Caco-2 (cell line): ENCODE measurements at regions not wholly inside any gene's neighbourhood (a gene's known extent, or its start where the extent isn't known, plus 50 kb on each side); places are given as distances from the start of the nearest gene placed in this dataset.

Experiments
- BruUV-seq: library from RNA; stranded (reverse); fragments of 400-500 nt; replicated peaks from 2 replicates; lab custom pipeline; 2021; lab: Mats Ljungman, UMichigan
- CTCF ChIA-PET: fragments of 300-600 bp; sonication (Branson Sonifier 250); formaldehyde crosslinking; loops from one replicate; lab custom pipeline; 2022; ENCODE audit warnings: antibody characterized with exemption; lab: Charles Lee
- POLR2A ChIA-PET: fragments of 300-600 bp; sonication (Branson Sonifier 250); formaldehyde crosslinking; loops from one replicate; lab custom pipeline; 2022; ENCODE audit warnings: antibody characterized with exemption; lab: Charles Lee
- DNase-seq, 2 experiments: peaks; one replicate each; pipeline versions ENCODE4 v3.0.0 to v3.0.0-alpha.2; 2020 to 2022
- H3K27me3 ChIP-seq: replicated peaks from 2 replicates; pipeline ENCODE4 v1.6.0; 2011; ENCODE audit warnings: low read length; ENCODE audit not compliant: control insufficient read depth, insufficient read depth
- H3K36me3 ChIP-seq: 2 replicates; pipeline ENCODE4 v1.5.1; 2011; ENCODE audit warnings: low read length; ENCODE audit not compliant: control insufficient read depth, insufficient read depth
- H3K4me1 ChIP-seq: fragments of 250-450 bp; sonication (Bioruptor Pico); 2 replicates; pipeline ENCODE4 v1.5.1; 2020; ENCODE audit warnings: mild to moderate bottlenecking
- H3K4me3 ChIP-seq: 2 replicates; pipeline ENCODE4 v1.5.1; 2011; ENCODE audit warnings: low read depth, mild to moderate bottlenecking, control low read depth, low read length
- H3K9me3 ChIP-seq: fragments of 250-450 bp; sonication (Bioruptor Pico); 2 replicates; pipeline ENCODE4 v1.5.1; 2020; ENCODE audit warnings: mild to moderate bottlenecking, moderate library complexity
- H3K27ac Mint-ChIP-seq: one replicate; pipeline ENCODE4 v1.8.0; 2022; ENCODE audit warnings: mixed read lengths; ENCODE audit not compliant: unreplicated experiment
- H3K27me3 Mint-ChIP-seq: one replicate; pipeline ENCODE4 v1.8.0; 2022; ENCODE audit warnings: mixed read lengths; ENCODE audit not compliant: insufficient read depth, unreplicated experiment
- H3K36me3 Mint-ChIP-seq: one replicate; pipeline ENCODE4 v1.8.0; 2022; ENCODE audit warnings: mild to moderate bottlenecking, mixed read lengths; ENCODE audit not compliant: insufficient read depth, unreplicated experiment
- H3K4me1 Mint-ChIP-seq: one replicate; pipeline ENCODE4 v1.8.0; 2022; ENCODE audit warnings: low read depth, mixed read lengths; ENCODE audit not compliant: unreplicated experiment
- H3K4me3 Mint-ChIP-seq: one replicate; pipeline ENCODE4 v1.8.0; 2022; ENCODE audit warnings: mild to moderate bottlenecking, moderate library complexity, mixed read lengths; ENCODE audit not compliant: unreplicated experiment
- H3K9me3 Mint-ChIP-seq: one replicate; pipeline ENCODE4 v1.8.0; 2022; ENCODE audit warnings: mixed read lengths; ENCODE audit not compliant: unreplicated experiment
- CTCF ChIP-seq, 2 experiments: fragments of 200-600 bp in 1 of 2; IDR thresholded peaks; 1 replicate in 1 of 2; 2 replicates in 1 of 2; pipeline versions ENCODE4 v1.5.1 to v1.8.0; 2011 to 2022; ENCODE audit warnings: antibody characterized with exemption in 1 of 2, control low read depth in 1 of 2, inconsistent platforms in 1 of 2, low read depth in 1 of 2, low read length in 1 of 2, mild to moderate bottlenecking in 1 of 2, moderate library complexity in 1 of 2; ENCODE audit not compliant: insufficient read depth in 1 of 2, severe bottlenecking in 1 of 2, unreplicated experiment in 1 of 2
- intact Hi-C: fragments of 100-400 bp; cut with micrococcal nuclease; formaldehyde crosslinking; loops from one replicate; pipeline ENCODE4 v1.10.0; 2022; ENCODE audit not compliant: unreplicated experiment

- ChIA-PET CTCF (no interaction called here), POLR2A (no interaction called here)
- intact Hi-C loops: no loop called here
- peaks cover 19% of the 10 kb centered on the region for H3K9me3 Mint-ChIP-seq
- H3K4me3 Mint-ChIP-seq: no peak overlapping the region
- Histone ChIP-seq H3K36me3 (no peaks in the 10 kb centered on the region), H3K9me3 (no peaks in the 10 kb centered on the region), H3K4me3 (no peak overlapping the region), H3K27me3 (no peaks in the 10 kb centered on the region), H3K4me1 (no peaks in the 10 kb centered on the region)
- no peak overlapping the region for H3K27ac Mint-ChIP-seq
- no peaks in the 10 kb centered on the region for H3K4me1 Mint-ChIP-seq
- TF ChIP-seq CTCF (IDR thresholded peaks at IDR 0.05; ENCODE audit: insufficient read depth in 1 of 2, low read depth in 1 of 2, low read length in 1 of 2, severe bottlenecking in 1 of 2, unreplicated experiment in 1 of 2): no peak
- H3K36me3 Mint-ChIP-seq: no peaks in the 10 kb centered on the region
- no peaks in the 10 kb centered on the region for H3K27me3 Mint-ChIP-seq
- no peak for DNase-seq
- BruUV-seq: no TSS peak
These were observed 108.6 kb downstream of the TMEM130 start for GRCh38 chr7:98761225-98761624.

DNA sequence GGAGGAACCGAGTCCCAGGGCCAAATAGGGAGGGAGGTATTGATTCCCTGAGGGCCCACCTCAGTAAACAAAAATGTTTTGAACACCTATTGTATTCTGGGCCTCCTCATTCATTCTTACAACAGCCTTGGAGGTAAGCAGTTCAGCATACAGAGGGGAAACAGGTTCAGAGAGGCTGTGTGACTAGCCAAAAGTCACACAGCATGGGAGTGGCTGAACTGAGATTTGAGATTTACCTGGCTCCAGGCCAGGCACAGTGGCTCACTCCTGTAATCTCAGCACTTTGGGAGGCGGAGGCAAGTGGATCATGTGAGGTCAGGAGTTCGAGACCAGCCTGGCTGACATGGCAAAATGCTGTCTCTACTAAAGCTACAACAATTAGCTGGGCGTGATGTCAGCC, 107.2 kb downstream of the TMEM130 start:
- intact Hi-C loops: no loop called here
- H3K4me3 Mint-ChIP-seq: no peak overlapping the region
- H3K27ac Mint-ChIP-seq: no peak overlapping the region
- CTCF ChIA-PET: no interaction called here
- no peaks in the 10 kb centered on the region for H3K36me3 ChIP-seq
- H3K4me1 ChIP-seq: no peaks in the 10 kb centered on the region
- DNase-seq: no peak
- no peak for TF ChIP-seq CTCF (IDR thresholded peaks at IDR 0.05; ENCODE audit: insufficient read depth in 1 of 2, low read depth in 1 of 2, low read length in 1 of 2, severe bottlenecking in 1 of 2, unreplicated experiment in 1 of 2)
- no TSS peak for BruUV-seq
- H3K9me3 ChIP-seq: no peaks in the 10 kb centered on the region
- no peaks in the 10 kb centered on the region for H3K27me3 ChIP-seq
- peaks cover 19% of the 10 kb centered on the region for H3K9me3 Mint-ChIP-seq
- POLR2A ChIA-PET: no interaction called here
- no peaks in the 10 kb centered on the region for H3K36me3 Mint-ChIP-seq
- no peaks in the 10 kb centered on the region for H3K27me3 Mint-ChIP-seq
- H3K4me1 Mint-ChIP-seq: no peaks in the 10 kb centered on the region
- no peak overlapping the region for H3K4me3 ChIP-seq

DNA sequence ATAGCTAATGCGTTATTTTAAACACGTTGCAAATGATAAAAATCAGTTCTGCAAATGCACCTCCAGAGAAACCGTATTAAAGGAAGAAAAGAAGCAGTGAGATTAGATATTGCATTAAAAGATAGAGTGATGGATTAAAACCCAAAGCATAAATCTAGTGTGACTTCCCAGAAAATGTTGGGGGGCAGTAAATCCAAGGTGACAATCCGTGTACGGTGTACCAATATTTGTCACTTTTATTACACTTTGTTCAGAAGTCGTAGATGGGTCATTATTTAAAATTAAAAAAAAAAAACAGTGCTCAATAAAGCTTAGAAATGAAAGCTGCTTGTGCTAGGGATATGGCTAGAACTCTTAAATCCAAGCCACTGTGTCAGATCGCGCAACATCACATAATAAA, 106.4 kb downstream of the TMEM130 start:
- Mint-ChIP-seq H3K9me3 (peaks cover 11% of the 10 kb centered on the region), H3K4me1 (no peaks in the 10 kb centered on the region), H3K27ac (no peak overlapping the region), H3K4me3 (no peak overlapping the region), H3K36me3 (no peaks in the 10 kb centered on the region), H3K27me3 (no peaks in the 10 kb centered on the region)
- no peaks in the 10 kb centered on the region for H3K4me1 ChIP-seq
- TF ChIP-seq CTCF (IDR thresholded peaks at IDR 0.05; ENCODE audit: insufficient read depth in 1 of 2, low read depth in 1 of 2, low read length in 1 of 2, severe bottlenecking in 1 of 2, unreplicated experiment in 1 of 2): no peak
- ChIA-PET CTCF (no interaction called here), POLR2A (no interaction called here)
- intact Hi-C loops: no loop called here
- BruUV-seq: no TSS peak
- H3K9me3 ChIP-seq: no peaks in the 10 kb centered on the region
- DNase-seq: no peak
- H3K27me3 ChIP-seq: no peaks in the 10 kb centered on the region
- no peak overlapping the region for H3K4me3 ChIP-seq
- no peaks in the 10 kb centered on the region for H3K36me3 ChIP-seq
